Fibroblast of pulmonary artery (primary cell): ENCODE measurements at regions not wholly inside any gene's neighbourhood (a gene's known extent, or its start where the extent isn't known, plus 50 kb on each side); places are given as distances from the start of the nearest gene placed in this dataset.
A peak's percentile ranks its signal among the peaks of the same experiment; 100 is the strongest.

Experiments
- DNase-seq: peaks from one replicate; pipeline ENCODE4 v3.0.0-alpha.2; 2010; ENCODE audit warnings: low read depth
- H3K4me3 ChIP-seq: replicated peaks from 2 replicates; pipeline ENCODE4 v1.5.1; 2011; ENCODE audit warnings: low read depth, mild to moderate bottlenecking, control low read depth, low read length, moderate library complexity
- CTCF ChIP-seq: IDR thresholded peaks from 2 replicates; pipeline ENCODE4 v1.5.1; 2011; ENCODE audit warnings: mild to moderate bottlenecking, control low read depth, low read length, inconsistent platforms; ENCODE audit errors: missing control alignments

- TF ChIP-seq CTCF, result no peak
- no peak overlapping the region for H3K4me3 ChIP-seq
- DNase-seq, result no peak
Measured at GRCh38 chr3:124291008-124291407, 299.1 kb upstream of the ROPN1 start.

GRCh38 chr3:124292329-124292728 is 300.4 kb upstream of the ROPN1 start:
- H3K4me3 ChIP-seq, result no peak overlapping the region
- no peak for TF ChIP-seq CTCF
- no peak for DNase-seq

- H3K4me3 ChIP-seq, result no peak overlapping the region
- no peak for TF ChIP-seq CTCF
- DNase-seq, result no peak
Measured at GRCh38 chr3:124293584-124293983, 301.7 kb upstream of the ROPN1 start.

- TF ChIP-seq CTCF, result no peak
- no peak for DNase-seq
Measured at GRCh38 chr3:124295362-124295761, 303.4 kb upstream of the ROPN1 start.

GRCh38 chr3:124296406-124296805 is 304.5 kb upstream of the ROPN1 start:
- no peak overlapping the region for H3K4me3 ChIP-seq
- no peak for TF ChIP-seq CTCF
- no peak for DNase-seq

More at GRCh38 chr3:124295362-124295761, 303.4 kb upstream of the ROPN1 start:
- H3K4me3 ChIP-seq, result no peak overlapping the region

GRCh38 chr3:124297062-124297980 is 305.4 kb upstream of the ROPN1 start:
- no peak for TF ChIP-seq CTCF
- H3K4me3 ChIP-seq, result no peak overlapping the region
- DNase-seq, result peak; percentile 49

GRCh38 chr3:124298301-124298700 is 306.4 kb upstream of the ROPN1 start:
- H3K4me3 ChIP-seq, result no peak overlapping the region
- no peak for TF ChIP-seq CTCF
- no peak for DNase-seq
